HCT116 (cell line): ENCODE measurements at regions not wholly inside any gene's neighbourhood (a gene's known extent, or its start where the extent isn't known, plus 50 kb on each side); places are given as distances from the start of the nearest gene placed in this dataset.

Experiments used
- ATAC-seq: fragments of 200-7000 bp; cut with Tn5 transposase; 2 replicates; pipeline ENCODE4 v1.9.1; 2020; ENCODE audit warnings: mild to moderate bottlenecking, moderate library complexity
- BruUV-seq: library from RNA; stranded (reverse); fragments of 400-500 nt; replicated peaks from 2 replicates; lab custom pipeline; 2021; lab: Mats Ljungman, UMichigan
- CTCF ChIA-PET: fragments of 300-600 bp; sonication (Branson Sonifier 250); formaldehyde crosslinking; loops from one replicate; lab custom pipeline; 2021; ENCODE audit warnings: antibody characterized with exemption; lab: Charles Lee
- POLR2A ChIA-PET: fragments of 300-600, 350-600 bp; sonication (Branson Sonifier 250); formaldehyde crosslinking; loops from one replicate; lab custom pipeline; 2021; ENCODE audit warnings: antibody characterized with exemption; lab: Charles Lee
- RAD21 ChIA-PET, 2 experiments: fragments of 300-600 bp; sonication (Branson Sonifier 250); formaldehyde crosslinking; loops; one replicate each; lab custom pipeline; 2023; ENCODE audit warnings: low total read pairs in 2 of 2; ENCODE audit not compliant: uncharacterized antibody in 2 of 2, unreplicated experiment in 2 of 2, low non-redundant PET in 1 of 2; lab: Charles Lee
- DNase-seq: peaks from one replicate; pipeline ENCODE4 v3.0.0-alpha.2; 2010; ENCODE audit warnings: low read depth, low spot score
- H2AFZ ChIP-seq: fragments of 200-600 bp; shearing (Covaris generic), sonication (generic); 2 replicates; pipeline ENCODE4 v1.6.1; 2017; ENCODE audit warnings: low read depth, mixed run types, mixed read lengths, antibody characterized with exemption, low read length; ENCODE audit not compliant: poor library complexity, severe bottlenecking
- H3K27ac ChIP-seq: 2 replicates; pipeline ENCODE4 v1.5.1; 2012; ENCODE audit warnings: low read depth, low read length
- H3K27me3 ChIP-seq: fragments of 200-600 bp; sonication (generic); 2 replicates; pipeline ENCODE4 v1.6.1; 2016; ENCODE audit warnings: mixed run types, low read length, mixed read lengths; ENCODE audit not compliant: insufficient read depth
- H3K36me3 ChIP-seq, 2 experiments: fragments of 200-500 bp in 1 of 2; fragments of 200-600 bp in 1 of 2; sonication (Bioruptor generic) in 1 of 2; sonication (generic) in 1 of 2; 2 replicates each; pipeline versions ENCODE4 v1.5.1 to v1.6.1; 2014 to 2016; ENCODE audit warnings: low read length in 2 of 2, inconsistent platforms in 1 of 2, mixed read lengths in 1 of 2, mixed run types in 1 of 2; ENCODE audit not compliant: insufficient read depth in 2 of 2, control insufficient read depth in 1 of 2
- H3K4me1 ChIP-seq, 2 experiments: fragments of 200-600 bp in 1 of 2; sonication (generic) in 1 of 2; 2 replicates each; pipeline versions ENCODE4 v1.5.1 to v1.6.1; 2012 to 2017; ENCODE audit warnings: low read length in 2 of 2, inconsistent platforms in 1 of 2, mild to moderate bottlenecking in 1 of 2, mixed read lengths in 1 of 2, mixed run types in 1 of 2, moderate library complexity in 1 of 2; ENCODE audit not compliant: insufficient read depth in 2 of 2, control insufficient read depth in 1 of 2
- H3K4me2 ChIP-seq: fragments of 200-600 bp; sonication (generic); 2 replicates; pipeline ENCODE4 v1.6.1; 2017; ENCODE audit warnings: mixed run types, low read length, mixed read lengths
- H3K4me3 ChIP-seq, 2 experiments: fragments of 200-600 bp in 1 of 2; sonication (generic) in 1 of 2; replicated peaks in 1 of 2; 2 replicates each; pipeline ENCODE4 v1.5.1; 2011 to 2016; ENCODE audit warnings: low read length in 2 of 2, control low read depth in 1 of 2, low read depth in 1 of 2, mild to moderate bottlenecking in 1 of 2, mixed read lengths in 1 of 2, mixed run types in 1 of 2
- H3K79me2 ChIP-seq: fragments of 200-600 bp; sonication (generic); 2 replicates; pipeline ENCODE4 v1.6.1; 2017; ENCODE audit warnings: mild to moderate bottlenecking, mixed run types, low read length, moderate library complexity, mixed read lengths; ENCODE audit not compliant: insufficient read depth
- H3K9ac ChIP-seq: fragments of 200-600 bp; sonication (generic); 2 replicates; pipeline ENCODE4 v1.6.1; 2016; ENCODE audit warnings: low read length, mixed read lengths
- H3K9me2 ChIP-seq: fragments of 200-600 bp; sonication (generic), shearing (Covaris generic); 2 replicates; pipeline ENCODE4 v1.6.1; 2017; ENCODE audit warnings: mixed run types, mild to moderate bottlenecking, moderate library complexity; ENCODE audit not compliant: insufficient read depth
- H3K9me3 ChIP-seq, 2 experiments: fragments of 200-500 bp in 1 of 2; fragments of 200-600 bp in 1 of 2; sonication (Bioruptor generic) in 1 of 2; sonication (generic) in 1 of 2; 2 replicates each; pipeline ENCODE4 v1.6.1; 2014 to 2017; ENCODE audit warnings: low read length in 2 of 2, mixed read lengths in 2 of 2, inconsistent platforms in 1 of 2, low read depth in 1 of 2, mild to moderate bottlenecking in 1 of 2, mixed run types in 1 of 2, moderate library complexity in 1 of 2; ENCODE audit not compliant: control insufficient read depth in 1 of 2, insufficient read depth in 1 of 2
- H4K20me1 ChIP-seq: fragments of 200-600 bp; sonication (generic), shearing (Covaris generic); 2 replicates; pipeline ENCODE4 v1.6.1; 2017; ENCODE audit warnings: mixed run types, mild to moderate bottlenecking, moderate library complexity; ENCODE audit not compliant: insufficient read depth
- EZH2phosphoT487 ChIP-seq: fragments of 200-600 bp; IDR thresholded peaks from 2 replicates; pipeline ENCODE4 v1.6.1; 2018; ENCODE audit warnings: antibody characterized with exemption, borderline replicate concordance
- FOSL1 ChIP-seq: IDR thresholded peaks from 2 replicates; pipeline ENCODE4 v1.6.1; 2012; ENCODE audit warnings: low read depth
- JUND ChIP-seq: IDR thresholded peaks from 2 replicates; pipeline ENCODE4 v1.6.1; 2012
- POLR2A ChIP-seq: IDR thresholded peaks from 2 replicates; pipeline ENCODE4 v1.7.0; 2011; ENCODE audit warnings: borderline replicate concordance; ENCODE audit not compliant: insufficient read depth, insufficient read length; ENCODE audit errors: extremely low read depth
- RAD21 ChIP-seq: IDR thresholded peaks from 2 replicates; pipeline ENCODE4 v1.6.1; 2012; ENCODE audit warnings: low read depth, mild to moderate bottlenecking
- SRF ChIP-seq: IDR thresholded peaks from 2 replicates; pipeline ENCODE4 v1.6.1; 2012; ENCODE audit warnings: low read depth
- TCF7L2 ChIP-seq: IDR thresholded peaks from 2 replicates; pipeline ENCODE4 v1.7.0; 2011; ENCODE audit warnings: borderline replicate concordance, inconsistent platforms; ENCODE audit not compliant: insufficient read depth, insufficient read length; ENCODE audit errors: extremely low read depth
- YY1 ChIP-seq: IDR thresholded peaks from 2 replicates; pipeline ENCODE4 v1.6.1; 2011; ENCODE audit warnings: low read length, low read depth, moderate library complexity, mild to moderate bottlenecking; ENCODE audit not compliant: insufficient replicate concordance; ENCODE audit errors: extremely low read depth
- ZNF274 ChIP-seq: fragments of 200-500 bp; sonication (Bioruptor generic); IDR thresholded peaks from 2 replicates; pipeline ENCODE4 v1.6.1; 2014; ENCODE audit warnings: mild to moderate bottlenecking, low read depth, low read length, inconsistent platforms
- intact Hi-C: fragments of 100-400 bp; cut with micrococcal nuclease; formaldehyde crosslinking; loops from 2 replicates; pipeline ENCODE4 v1.10.0; 2022
- TF ChIP-seq, protein P1 (sequence below), 3 experiments: fragments of 200-600 bp in 1 of 3; sonication (generic) in 1 of 3; IDR thresholded peaks in 2 of 3; conservative IDR thresholded peaks in 1 of 3; 2 replicates each; pipeline ENCODE4 v1.5.1; 2012 to 2017; ENCODE audit warnings: low read depth in 2 of 3, low read length in 2 of 3, antibody characterized with exemption in 1 of 3, borderline replicate concordance in 1 of 3, control low read depth in 1 of 3, mild to moderate bottlenecking in 1 of 3, mixed read lengths in 1 of 3, mixed run types in 1 of 3, moderate library complexity in 1 of 3; ENCODE audit not compliant: insufficient read depth in 1 of 3
- TF ChIP-seq, protein P2 (sequence below): IDR thresholded peaks from 2 replicates; pipeline ENCODE4 v1.6.1; 2012
- TF ChIP-seq, protein P3 (sequence below): IDR thresholded peaks from 2 replicates; pipeline ENCODE4 v1.6.1; 2012; ENCODE audit warnings: low read depth

DNA sequence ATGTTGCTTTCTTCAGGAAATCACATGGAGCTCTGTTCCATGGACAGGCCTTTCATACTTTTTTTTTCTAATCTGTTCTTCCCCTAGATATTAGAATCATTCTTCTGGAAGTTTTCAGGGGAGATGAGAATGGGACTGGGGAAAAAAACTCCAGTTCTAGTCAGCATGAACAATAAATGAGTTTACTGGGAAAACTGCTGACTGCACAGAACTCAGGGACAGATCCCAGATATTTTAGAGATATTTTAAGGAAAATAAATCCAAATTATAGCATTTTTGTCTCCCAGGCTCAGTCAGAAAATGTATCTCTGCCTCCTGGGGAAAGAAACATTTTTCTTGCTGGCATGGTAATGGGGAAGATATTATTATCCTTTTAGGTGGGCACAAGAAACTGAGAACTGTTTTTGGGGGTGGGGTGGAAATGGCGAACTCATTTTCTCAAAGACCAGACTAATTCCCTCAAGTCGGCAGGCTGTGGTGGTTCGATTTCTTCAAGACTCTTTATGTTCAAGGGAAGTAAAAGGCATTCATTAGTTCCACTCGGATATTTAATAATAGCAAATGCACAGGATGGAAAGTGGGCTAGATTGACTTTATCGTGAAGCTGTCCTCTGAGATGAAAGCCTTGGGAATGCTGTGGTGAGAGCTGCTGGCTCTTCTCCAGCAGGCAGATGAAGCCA is 157.5 kb downstream of the ADRA2A start:
- DNase-seq (no peak), ATAC-seq (no peak)
- H3K36me3 ChIP-seq: no peaks in the 10 kb centered on the region
- ChIA-PET CTCF (no interaction called here), RAD21 (no interaction called here), POLR2A (no interaction called here)
- H3K4me2 ChIP-seq: no peak overlapping the region
- no peaks in the 10 kb centered on the region for H3K9me3 ChIP-seq
- H3K27ac ChIP-seq: no peak overlapping the region
- no peak overlapping the region for H3K9ac ChIP-seq
- H2AFZ ChIP-seq: no peak overlapping the region
- no peaks in the 10 kb centered on the region; the same call in 1 of the 2 replicates for H3K9me2 ChIP-seq
- TF ChIP-seq TCF7L2 (no peak), YY1 (no peak), RAD21 (no peak), JUND (no peak), POLR2A (no peak), ZNF274 (no peak), SRF (no peak), EZH2phosphoT487 (no peak), FOSL1 (no peak)
- TF ChIP-seq, protein P1, sequence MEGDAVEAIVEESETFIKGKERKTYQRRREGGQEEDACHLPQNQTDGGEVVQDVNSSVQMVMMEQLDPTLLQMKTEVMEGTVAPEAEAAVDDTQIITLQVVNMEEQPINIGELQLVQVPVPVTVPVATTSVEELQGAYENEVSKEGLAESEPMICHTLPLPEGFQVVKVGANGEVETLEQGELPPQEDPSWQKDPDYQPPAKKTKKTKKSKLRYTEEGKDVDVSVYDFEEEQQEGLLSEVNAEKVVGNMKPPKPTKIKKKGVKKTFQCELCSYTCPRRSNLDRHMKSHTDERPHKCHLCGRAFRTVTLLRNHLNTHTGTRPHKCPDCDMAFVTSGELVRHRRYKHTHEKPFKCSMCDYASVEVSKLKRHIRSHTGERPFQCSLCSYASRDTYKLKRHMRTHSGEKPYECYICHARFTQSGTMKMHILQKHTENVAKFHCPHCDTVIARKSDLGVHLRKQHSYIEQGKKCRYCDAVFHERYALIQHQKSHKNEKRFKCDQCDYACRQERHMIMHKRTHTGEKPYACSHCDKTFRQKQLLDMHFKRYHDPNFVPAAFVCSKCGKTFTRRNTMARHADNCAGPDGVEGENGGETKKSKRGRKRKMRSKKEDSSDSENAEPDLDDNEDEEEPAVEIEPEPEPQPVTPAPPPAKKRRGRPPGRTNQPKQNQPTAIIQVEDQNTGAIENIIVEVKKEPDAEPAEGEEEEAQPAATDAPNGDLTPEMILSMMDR (IDR thresholded peaks at IDR 0.05 in 2 of 3, conservative IDR thresholded peaks at IDR 0.05 in 1 of 3; ENCODE audit: borderline replicate concordance in 1 of 3, insufficient read depth in 1 of 3, low read depth in 2 of 3, low read length in 2 of 3): no peak
- TF ChIP-seq, protein P2, sequence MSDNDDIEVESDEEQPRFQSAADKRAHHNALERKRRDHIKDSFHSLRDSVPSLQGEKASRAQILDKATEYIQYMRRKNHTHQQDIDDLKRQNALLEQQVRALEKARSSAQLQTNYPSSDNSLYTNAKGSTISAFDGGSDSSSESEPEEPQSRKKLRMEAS: no peak
- TF ChIP-seq, protein P3, sequence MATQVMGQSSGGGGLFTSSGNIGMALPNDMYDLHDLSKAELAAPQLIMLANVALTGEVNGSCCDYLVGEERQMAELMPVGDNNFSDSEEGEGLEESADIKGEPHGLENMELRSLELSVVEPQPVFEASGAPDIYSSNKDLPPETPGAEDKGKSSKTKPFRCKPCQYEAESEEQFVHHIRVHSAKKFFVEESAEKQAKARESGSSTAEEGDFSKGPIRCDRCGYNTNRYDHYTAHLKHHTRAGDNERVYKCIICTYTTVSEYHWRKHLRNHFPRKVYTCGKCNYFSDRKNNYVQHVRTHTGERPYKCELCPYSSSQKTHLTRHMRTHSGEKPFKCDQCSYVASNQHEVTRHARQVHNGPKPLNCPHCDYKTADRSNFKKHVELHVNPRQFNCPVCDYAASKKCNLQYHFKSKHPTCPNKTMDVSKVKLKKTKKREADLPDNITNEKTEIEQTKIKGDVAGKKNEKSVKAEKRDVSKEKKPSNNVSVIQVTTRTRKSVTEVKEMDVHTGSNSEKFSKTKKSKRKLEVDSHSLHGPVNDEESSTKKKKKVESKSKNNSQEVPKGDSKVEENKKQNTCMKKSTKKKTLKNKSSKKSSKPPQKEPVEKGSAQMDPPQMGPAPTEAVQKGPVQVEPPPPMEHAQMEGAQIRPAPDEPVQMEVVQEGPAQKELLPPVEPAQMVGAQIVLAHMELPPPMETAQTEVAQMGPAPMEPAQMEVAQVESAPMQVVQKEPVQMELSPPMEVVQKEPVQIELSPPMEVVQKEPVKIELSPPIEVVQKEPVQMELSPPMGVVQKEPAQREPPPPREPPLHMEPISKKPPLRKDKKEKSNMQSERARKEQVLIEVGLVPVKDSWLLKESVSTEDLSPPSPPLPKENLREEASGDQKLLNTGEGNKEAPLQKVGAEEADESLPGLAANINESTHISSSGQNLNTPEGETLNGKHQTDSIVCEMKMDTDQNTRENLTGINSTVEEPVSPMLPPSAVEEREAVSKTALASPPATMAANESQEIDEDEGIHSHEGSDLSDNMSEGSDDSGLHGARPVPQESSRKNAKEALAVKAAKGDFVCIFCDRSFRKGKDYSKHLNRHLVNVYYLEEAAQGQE: no peak
- peaks cover 15% of the 10 kb centered on the region; the same call in 1 of the 2 replicates for H3K27me3 ChIP-seq
- BruUV-seq: no TSS peak
- no peak overlapping the region for H3K4me3 ChIP-seq
- H3K4me1 ChIP-seq: no peaks in the 10 kb centered on the region
- intact Hi-C loops: no loop called here
- no peaks in the 10 kb centered on the region for H3K79me2 ChIP-seq
- H4K20me1 ChIP-seq: no peaks in the 10 kb centered on the region
